ENCODE measurements at regions not wholly inside any gene's neighbourhood (a gene's known extent, or its start where the extent isn't known, plus 50 kb on each side); places are given as distances from the start of the nearest gene placed in this dataset.

DNA sequence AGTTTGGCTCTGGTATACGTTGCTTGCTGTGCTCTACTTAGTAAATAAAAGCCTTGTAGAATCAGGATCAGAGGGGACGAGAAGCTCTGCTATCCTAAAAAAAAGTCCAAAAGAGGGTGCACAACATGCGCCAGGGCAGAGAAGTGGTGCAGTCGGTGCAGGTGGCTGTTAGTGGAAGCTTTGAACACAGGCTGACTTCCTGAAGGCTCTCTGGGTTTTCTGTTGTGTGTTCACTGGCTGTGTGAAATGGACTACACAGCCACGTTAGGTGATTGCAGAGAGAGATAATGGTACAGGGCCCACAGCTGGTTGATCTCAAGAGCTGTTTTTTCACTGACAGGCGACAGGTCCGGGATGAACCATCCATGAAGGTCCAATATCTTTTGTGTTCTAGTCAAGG, 167.4 kb downstream of the TMEM167A start:
- TF ChIP-seq, protein P1, sequence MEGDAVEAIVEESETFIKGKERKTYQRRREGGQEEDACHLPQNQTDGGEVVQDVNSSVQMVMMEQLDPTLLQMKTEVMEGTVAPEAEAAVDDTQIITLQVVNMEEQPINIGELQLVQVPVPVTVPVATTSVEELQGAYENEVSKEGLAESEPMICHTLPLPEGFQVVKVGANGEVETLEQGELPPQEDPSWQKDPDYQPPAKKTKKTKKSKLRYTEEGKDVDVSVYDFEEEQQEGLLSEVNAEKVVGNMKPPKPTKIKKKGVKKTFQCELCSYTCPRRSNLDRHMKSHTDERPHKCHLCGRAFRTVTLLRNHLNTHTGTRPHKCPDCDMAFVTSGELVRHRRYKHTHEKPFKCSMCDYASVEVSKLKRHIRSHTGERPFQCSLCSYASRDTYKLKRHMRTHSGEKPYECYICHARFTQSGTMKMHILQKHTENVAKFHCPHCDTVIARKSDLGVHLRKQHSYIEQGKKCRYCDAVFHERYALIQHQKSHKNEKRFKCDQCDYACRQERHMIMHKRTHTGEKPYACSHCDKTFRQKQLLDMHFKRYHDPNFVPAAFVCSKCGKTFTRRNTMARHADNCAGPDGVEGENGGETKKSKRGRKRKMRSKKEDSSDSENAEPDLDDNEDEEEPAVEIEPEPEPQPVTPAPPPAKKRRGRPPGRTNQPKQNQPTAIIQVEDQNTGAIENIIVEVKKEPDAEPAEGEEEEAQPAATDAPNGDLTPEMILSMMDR (IDR thresholded peaks at IDR 0.05) = no peak
- TF ChIP-seq EZH2 (IDR thresholded peaks at IDR 0.05) = no peak
